HepG2 (cell line): ENCODE measurements at regions not wholly inside any gene's neighbourhood (a gene's known extent, or its start where the extent isn't known, plus 50 kb on each side); places are given as distances from the start of the nearest gene placed in this dataset.

Source experiments
- EP300 ChIP-seq, 3 experiments: sonication (generic) in 1 of 3; formaldehyde crosslinking in 1 of 3; IDR thresholded peaks; 2 replicates each; pipeline versions ENCODE4 v1.5.1 to v1.6.1; 2011 to 2020; ENCODE audit warnings: low read depth in 2 of 3, low read length in 2 of 3, borderline replicate concordance in 1 of 3, improper control_type of control experiment in 1 of 3, mild to moderate bottlenecking in 1 of 3, missing genetic modification reagents in 1 of 3, moderate library complexity in 1 of 3
- ETV5 ChIP-seq: IDR thresholded peaks from 2 replicates; pipeline ENCODE4 v1.6.1; 2018; ENCODE audit warnings: missing biosample characterization, missing genetic modification reagents, inconsistent platforms, borderline replicate concordance
- FOSL2 ChIP-seq: sonication (generic); formaldehyde crosslinking; IDR thresholded peaks from 2 replicates; pipeline ENCODE4 v1.4.0; 2020; ENCODE audit warnings: missing genetic modification reagents
- REPIN1 ChIP-seq: sonication (generic); formaldehyde crosslinking; IDR thresholded peaks from 2 replicates; pipeline ENCODE4 v1.8.0; 2022; ENCODE audit warnings: missing genetic modification reagents, low read depth, mild to moderate bottlenecking, borderline replicate concordance
- RXRB ChIP-seq: IDR thresholded peaks from 2 replicates; pipeline ENCODE4 v1.6.1; 2016; ENCODE audit warnings: borderline replicate concordance, missing genetic modification reagents, missing compliant biosample characterization
- TEAD3 ChIP-seq: optimal IDR thresholded peaks from 2 replicates; pipeline ENCODE3; 2016; ENCODE audit warnings: borderline replicate concordance
- ZNF792 ChIP-seq: IDR thresholded peaks from 2 replicates; pipeline ENCODE4 v1.6.1; 2016
- TF ChIP-seq, protein P1 (sequence below): sonication (generic); formaldehyde crosslinking; IDR thresholded peaks from 2 replicates; pipeline ENCODE4 v1.8.1; 2023; ENCODE audit warnings: mild to moderate bottlenecking, missing genetic modification reagents, borderline replicate concordance
- TF ChIP-seq, protein P2 (sequence below): sonication (generic); formaldehyde crosslinking; IDR thresholded peaks from 2 replicates; pipeline ENCODE4 v1.5.0; 2020; ENCODE audit warnings: missing genetic modification reagents
- TF ChIP-seq, protein P3 (sequence below): sonication (generic); formaldehyde crosslinking; conservative IDR thresholded peaks from 2 replicates; pipeline ENCODE4 v1.4.0; 2020; ENCODE audit warnings: missing genetic modification reagents
- TF ChIP-seq, protein P4 (sequence below): sonication (generic); formaldehyde crosslinking; IDR thresholded peaks from 2 replicates; pipeline ENCODE4 v1.9.0; 2021; ENCODE audit warnings: missing genetic modification reagents, borderline replicate concordance
- TF ChIP-seq, protein P5 (sequence below): sonication (generic); formaldehyde crosslinking; IDR thresholded peaks from 2 replicates; pipeline ENCODE4 v1.4.0; 2020; ENCODE audit warnings: mild to moderate bottlenecking, missing genetic modification reagents
- TF ChIP-seq, protein P6 (sequence below): sonication (generic); IDR thresholded peaks from 2 replicates; pipeline ENCODE4 v1.6.1; 2016; ENCODE audit warnings: low read depth, borderline replicate concordance

DNA sequence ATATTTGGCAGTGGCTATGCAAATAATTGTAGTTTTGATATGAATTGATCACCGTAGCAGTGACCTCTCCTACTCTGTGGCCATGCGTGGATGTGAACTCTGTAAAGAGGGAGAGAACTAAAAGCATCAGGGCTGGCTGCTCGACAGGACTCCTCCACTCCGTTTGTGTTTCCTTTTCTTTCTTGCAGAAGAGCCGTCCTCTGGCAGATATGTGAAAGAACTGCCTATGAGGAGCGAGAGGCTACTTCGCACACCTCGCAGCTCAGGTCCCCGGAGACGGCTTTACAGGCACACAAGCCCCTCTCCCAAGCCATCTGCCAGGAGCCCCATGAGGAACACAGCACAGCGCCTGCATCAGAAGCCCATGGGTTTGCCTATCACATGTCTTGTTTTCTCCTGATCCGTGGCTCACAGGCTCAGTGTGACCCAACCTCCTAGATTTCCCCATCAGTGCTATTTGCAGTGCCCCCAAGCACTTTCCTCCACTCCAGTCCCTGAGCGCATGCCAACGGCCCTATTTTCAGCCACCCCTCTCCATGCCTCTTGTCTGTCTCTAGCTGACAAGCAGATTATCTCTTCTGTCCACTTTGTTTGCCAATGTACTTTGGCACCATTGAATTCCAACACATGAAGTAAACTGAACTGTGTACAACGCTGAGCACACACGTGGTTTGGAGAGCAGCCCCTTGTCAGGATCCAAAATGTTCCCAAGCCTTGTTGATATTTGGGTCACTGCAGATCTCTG is 164.3 kb upstream of the AKR1E2 start (continued):
- TF ChIP-seq RXRB: peak; percentile 49; the same call in 1 of the 2 replicates
- peak; percentile 90 for TF ChIP-seq TEAD3 (CRISPR knock-in tag)
- TF ChIP-seq, protein P1, sequence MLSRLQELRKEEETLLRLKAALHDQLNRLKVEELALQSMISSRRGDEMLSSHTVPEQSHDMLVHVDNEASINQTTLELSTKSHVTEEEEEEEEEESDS (CRISPR knock-in tag): no peak
- no peak for TF ChIP-seq ETV5 (CRISPR knock-in tag)
- TF ChIP-seq, protein P2, sequence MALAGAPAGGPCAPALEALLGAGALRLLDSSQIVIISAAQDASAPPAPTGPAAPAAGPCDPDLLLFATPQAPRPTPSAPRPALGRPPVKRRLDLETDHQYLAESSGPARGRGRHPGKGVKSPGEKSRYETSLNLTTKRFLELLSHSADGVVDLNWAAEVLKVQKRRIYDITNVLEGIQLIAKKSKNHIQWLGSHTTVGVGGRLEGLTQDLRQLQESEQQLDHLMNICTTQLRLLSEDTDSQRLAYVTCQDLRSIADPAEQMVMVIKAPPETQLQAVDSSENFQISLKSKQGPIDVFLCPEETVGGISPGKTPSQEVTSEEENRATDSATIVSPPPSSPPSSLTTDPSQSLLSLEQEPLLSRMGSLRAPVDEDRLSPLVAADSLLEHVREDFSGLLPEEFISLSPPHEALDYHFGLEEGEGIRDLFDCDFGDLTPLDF: no peak
- no peak for TF ChIP-seq ZNF792 (CRISPR knock-in tag)
- TF ChIP-seq REPIN1 (CRISPR knock-in tag): 0 out of 2 replicates have a peak, but pooled peaks have one; percentile 30
- TF ChIP-seq, protein P3, sequence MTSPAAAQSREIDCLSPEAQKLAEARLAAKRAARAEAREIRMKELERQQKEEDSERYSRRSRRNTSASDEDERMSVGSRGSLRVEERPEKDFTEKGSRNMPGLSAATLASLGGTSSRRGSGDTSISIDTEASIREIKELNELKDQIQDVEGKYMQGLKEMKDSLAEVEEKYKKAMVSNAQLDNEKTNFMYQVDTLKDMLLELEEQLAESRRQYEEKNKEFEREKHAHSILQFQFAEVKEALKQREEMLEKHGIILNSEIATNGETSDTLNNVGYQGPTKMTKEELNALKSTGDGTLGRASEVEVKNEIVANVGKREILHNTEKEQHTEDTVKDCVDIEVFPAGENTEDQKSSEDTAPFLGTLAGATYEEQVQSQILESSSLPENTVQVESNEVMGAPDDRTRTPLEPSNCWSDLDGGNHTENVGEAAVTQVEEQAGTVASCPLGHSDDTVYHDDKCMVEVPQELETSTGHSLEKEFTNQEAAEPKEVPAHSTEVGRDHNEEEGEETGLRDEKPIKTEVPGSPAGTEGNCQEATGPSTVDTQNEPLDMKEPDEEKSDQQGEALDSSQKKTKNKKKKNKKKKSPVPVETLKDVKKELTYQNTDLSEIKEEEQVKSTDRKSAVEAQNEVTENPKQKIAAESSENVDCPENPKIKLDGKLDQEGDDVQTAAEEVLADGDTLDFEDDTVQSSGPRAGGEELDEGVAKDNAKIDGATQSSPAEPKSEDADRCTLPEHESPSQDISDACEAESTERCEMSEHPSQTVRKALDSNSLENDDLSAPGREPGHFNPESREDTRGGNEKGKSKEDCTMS (CRISPR knock-in tag): no peak
- TF ChIP-seq, protein P4, sequence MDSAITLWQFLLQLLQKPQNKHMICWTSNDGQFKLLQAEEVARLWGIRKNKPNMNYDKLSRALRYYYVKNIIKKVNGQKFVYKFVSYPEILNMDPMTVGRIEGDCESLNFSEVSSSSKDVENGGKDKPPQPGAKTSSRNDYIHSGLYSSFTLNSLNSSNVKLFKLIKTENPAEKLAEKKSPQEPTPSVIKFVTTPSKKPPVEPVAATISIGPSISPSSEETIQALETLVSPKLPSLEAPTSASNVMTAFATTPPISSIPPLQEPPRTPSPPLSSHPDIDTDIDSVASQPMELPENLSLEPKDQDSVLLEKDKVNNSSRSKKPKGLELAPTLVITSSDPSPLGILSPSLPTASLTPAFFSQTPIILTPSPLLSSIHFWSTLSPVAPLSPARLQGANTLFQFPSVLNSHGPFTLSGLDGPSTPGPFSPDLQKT: no peak
- TF ChIP-seq, protein P5, sequence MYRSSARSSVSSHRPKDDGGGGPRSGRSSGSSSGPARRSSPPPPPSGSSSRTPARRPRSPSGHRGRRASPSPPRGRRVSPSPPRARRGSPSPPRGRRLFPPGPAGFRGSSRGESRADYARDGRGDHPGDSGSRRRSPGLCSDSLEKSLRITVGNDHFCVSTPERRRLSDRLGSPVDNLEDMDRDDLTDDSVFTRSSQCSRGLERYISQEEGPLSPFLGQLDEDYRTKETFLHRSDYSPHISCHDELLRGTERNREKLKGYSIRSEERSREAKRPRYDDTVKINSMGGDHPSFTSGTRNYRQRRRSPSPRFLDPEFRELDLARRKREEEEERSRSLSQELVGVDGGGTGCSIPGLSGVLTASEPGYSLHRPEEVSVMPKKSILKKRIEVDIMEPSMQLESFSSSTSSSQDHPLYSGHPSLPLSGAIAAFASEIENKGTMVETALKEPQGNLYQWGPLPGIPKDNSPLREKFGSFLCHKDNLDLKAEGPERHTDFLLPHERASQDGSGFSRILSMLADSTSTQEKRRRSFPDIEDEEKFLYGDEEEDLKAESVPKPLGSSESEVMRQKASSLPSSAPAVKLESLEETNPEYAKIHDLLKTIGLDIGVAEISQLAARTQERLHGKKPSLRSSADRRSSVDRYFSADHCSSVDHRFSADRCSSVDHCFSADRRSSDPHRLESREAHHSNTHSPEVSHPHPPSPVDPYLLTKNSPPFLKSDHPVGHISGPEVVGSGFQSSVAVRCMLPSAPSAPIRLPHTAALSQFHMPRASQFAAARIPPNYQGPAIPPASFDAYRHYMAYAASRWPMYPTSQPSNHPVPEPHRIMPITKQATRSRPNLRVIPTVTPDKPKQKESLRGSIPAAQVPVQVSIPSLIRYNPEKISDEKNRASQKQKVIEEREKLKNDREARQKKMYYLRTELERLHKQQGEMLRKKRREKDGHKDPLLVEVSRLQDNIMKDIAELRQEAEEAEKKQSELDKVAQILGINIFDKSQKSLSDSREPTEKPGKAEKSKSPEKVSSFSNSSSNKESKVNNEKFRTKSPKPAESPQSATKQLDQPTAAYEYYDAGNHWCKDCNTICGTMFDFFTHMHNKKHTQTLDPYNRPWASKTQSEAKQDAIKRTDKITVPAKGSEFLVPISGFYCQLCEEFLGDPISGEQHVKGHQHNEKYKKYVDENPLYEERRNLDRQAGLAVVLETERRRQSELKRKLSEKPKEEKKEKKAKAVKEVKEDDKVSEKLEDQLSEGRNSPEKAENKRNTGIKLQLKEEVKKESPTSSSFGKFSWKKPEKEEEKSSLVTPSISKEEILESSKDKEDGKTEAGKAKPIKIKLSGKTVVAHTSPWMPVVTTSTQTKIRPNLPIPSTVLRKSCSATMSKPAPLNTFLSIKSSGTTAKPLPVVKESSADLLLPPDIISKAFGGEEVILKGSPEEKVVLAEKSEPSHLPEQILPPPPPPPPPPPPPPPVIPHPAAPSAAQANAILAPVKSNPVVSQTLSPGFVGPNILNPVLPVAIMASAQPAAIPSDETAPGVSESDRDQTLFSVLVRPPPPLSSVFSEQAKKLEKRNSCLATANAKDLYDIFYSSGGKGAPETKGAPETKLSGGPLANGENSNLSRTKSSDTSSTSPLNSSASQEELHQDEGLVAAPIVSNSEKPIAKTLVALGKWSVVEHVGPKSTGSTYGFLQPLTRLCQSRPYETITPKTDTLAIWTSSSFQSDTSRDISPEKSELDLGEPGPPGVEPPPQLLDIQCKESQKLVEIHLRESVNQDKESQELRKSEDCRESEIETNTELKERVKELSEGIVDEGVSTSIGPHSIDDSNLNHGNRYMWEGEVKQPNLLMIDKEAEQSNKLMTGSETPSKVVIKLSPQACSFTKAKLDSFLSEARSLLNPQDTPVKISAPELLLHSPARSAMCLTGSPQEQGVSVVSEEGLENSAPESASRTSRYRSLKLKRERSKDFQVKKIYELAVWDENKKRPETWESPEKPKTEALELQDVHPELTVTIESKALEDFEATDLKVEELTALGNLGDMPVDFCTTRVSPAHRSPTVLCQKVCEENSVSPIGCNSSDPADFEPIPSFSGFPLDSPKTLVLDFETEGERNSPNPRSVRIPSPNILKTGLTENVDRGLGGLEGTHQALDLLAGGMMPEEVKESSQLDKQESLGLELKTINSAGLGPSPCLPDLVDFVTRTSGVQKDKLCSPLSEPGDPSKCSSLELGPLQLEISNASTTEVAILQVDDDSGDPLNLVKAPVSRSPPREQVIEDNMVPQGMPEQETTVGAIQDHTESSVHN (CRISPR knock-in tag): no peak
- peak; percentile 77 for TF ChIP-seq FOSL2 (CRISPR knock-in tag)
- 0 out of 4 replicates have a peak, but pooled peaks of 1 of the 2 experiments have one; percentile 15 for TF ChIP-seq EP300 (IDR thresholded peaks at IDR 0.05; ENCODE audit: low read depth in 2 of 2, low read length in 2 of 2)
- TF ChIP-seq EP300 (CRISPR knock-in tag; IDR thresholded peaks at IDR 0.05; ENCODE audit: borderline replicate concordance): no peak; the same call in 1 of the 2 replicates
- TF ChIP-seq, protein P6, sequence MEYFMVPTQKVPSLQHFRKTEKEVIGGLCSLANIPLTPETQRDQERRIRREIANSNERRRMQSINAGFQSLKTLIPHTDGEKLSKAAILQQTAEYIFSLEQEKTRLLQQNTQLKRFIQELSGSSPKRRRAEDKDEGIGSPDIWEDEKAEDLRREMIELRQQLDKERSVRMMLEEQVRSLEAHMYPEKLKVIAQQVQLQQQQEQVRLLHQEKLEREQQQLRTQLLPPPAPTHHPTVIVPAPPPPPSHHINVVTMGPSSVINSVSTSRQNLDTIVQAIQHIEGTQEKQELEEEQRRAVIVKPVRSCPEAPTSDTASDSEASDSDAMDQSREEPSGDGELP: no peak
